Ishikawa (cell line): ENCODE measurements at regions not wholly inside any gene's neighbourhood (a gene's known extent, or its start where the extent isn't known, plus 50 kb on each side); places are given as distances from the start of the nearest gene placed in this dataset.

Source experiments
- CEBPB ChIP-seq: IDR thresholded peaks from 2 replicates; pipeline ENCODE4 v1.6.1; 2012
- CREB1 ChIP-seq: IDR thresholded peaks from 2 replicates; pipeline ENCODE4 v1.6.1; 2012; ENCODE audit warnings: low read depth
- EGR1 ChIP-seq: IDR thresholded peaks from 2 replicates; pipeline ENCODE4 v1.6.1; 2012
- EP300 ChIP-seq: IDR thresholded peaks from 2 replicates; pipeline ENCODE4 v1.6.1; 2012; ENCODE audit warnings: borderline replicate concordance
- FOXM1 ChIP-seq: IDR thresholded peaks from 2 replicates; pipeline ENCODE4 v1.6.1; 2012; ENCODE audit warnings: low read depth, borderline replicate concordance
- NFIC ChIP-seq: IDR thresholded peaks from 2 replicates; pipeline ENCODE4 v1.6.1; 2012
- RAD21 ChIP-seq: IDR thresholded peaks from 2 replicates; pipeline ENCODE4 v1.6.1; 2012; ENCODE audit warnings: low read depth
- TAF1 ChIP-seq: IDR thresholded peaks from 2 replicates; pipeline ENCODE4 v1.6.1; 2012; ENCODE audit warnings: low read depth, mild to moderate bottlenecking
- TCF12 ChIP-seq: IDR thresholded peaks from 2 replicates; pipeline ENCODE4 v1.6.1; 2012; ENCODE audit warnings: low read depth
- TEAD4 ChIP-seq: IDR thresholded peaks from 2 replicates; pipeline ENCODE4 v1.6.1; 2012
- USF1 ChIP-seq: IDR thresholded peaks from 2 replicates; pipeline ENCODE4 v1.6.1; 2012
- YY1 ChIP-seq: IDR thresholded peaks from 2 replicates; pipeline ENCODE4 v1.6.1; 2012; ENCODE audit warnings: low read depth
- ZBTB7A ChIP-seq: IDR thresholded peaks from 2 replicates; pipeline ENCODE4 v1.6.1; 2012; ENCODE audit warnings: low read depth
- TF ChIP-seq, protein P1 (sequence below): IDR thresholded peaks from 2 replicates; pipeline ENCODE4 v1.6.1; 2012; ENCODE audit warnings: low read depth, mild to moderate bottlenecking
- TF ChIP-seq, protein P2 (sequence below): IDR thresholded peaks from 2 replicates; pipeline ENCODE4 v1.6.1; 2012

- TF ChIP-seq USF1 (no peak), TAF1 (peak; percentile 60; the same call in 1 of the 2 replicates), FOXM1 (peak; percentile 35; the same call in 1 of the 2 replicates), CEBPB (no peak), YY1 (no peak), CREB1 (no peak), NFIC (peak; percentile 2; the same call in 1 of the 2 replicates), EP300 (peak; percentile 68), RAD21 (peak; percentile 95), TEAD4 (no peak), TCF12 (peak; percentile 70), EGR1 (no peak), ZBTB7A (0 out of 2 replicates have a peak, but pooled peaks have one; percentile 91)
- TF ChIP-seq, protein P1, sequence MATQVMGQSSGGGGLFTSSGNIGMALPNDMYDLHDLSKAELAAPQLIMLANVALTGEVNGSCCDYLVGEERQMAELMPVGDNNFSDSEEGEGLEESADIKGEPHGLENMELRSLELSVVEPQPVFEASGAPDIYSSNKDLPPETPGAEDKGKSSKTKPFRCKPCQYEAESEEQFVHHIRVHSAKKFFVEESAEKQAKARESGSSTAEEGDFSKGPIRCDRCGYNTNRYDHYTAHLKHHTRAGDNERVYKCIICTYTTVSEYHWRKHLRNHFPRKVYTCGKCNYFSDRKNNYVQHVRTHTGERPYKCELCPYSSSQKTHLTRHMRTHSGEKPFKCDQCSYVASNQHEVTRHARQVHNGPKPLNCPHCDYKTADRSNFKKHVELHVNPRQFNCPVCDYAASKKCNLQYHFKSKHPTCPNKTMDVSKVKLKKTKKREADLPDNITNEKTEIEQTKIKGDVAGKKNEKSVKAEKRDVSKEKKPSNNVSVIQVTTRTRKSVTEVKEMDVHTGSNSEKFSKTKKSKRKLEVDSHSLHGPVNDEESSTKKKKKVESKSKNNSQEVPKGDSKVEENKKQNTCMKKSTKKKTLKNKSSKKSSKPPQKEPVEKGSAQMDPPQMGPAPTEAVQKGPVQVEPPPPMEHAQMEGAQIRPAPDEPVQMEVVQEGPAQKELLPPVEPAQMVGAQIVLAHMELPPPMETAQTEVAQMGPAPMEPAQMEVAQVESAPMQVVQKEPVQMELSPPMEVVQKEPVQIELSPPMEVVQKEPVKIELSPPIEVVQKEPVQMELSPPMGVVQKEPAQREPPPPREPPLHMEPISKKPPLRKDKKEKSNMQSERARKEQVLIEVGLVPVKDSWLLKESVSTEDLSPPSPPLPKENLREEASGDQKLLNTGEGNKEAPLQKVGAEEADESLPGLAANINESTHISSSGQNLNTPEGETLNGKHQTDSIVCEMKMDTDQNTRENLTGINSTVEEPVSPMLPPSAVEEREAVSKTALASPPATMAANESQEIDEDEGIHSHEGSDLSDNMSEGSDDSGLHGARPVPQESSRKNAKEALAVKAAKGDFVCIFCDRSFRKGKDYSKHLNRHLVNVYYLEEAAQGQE: no peak
- TF ChIP-seq, protein P2, sequence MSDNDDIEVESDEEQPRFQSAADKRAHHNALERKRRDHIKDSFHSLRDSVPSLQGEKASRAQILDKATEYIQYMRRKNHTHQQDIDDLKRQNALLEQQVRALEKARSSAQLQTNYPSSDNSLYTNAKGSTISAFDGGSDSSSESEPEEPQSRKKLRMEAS: peak; percentile 92
Observed at GRCh38 chr11:15650105-15650938, 535.6 kb downstream of the INSC start.

DNA sequence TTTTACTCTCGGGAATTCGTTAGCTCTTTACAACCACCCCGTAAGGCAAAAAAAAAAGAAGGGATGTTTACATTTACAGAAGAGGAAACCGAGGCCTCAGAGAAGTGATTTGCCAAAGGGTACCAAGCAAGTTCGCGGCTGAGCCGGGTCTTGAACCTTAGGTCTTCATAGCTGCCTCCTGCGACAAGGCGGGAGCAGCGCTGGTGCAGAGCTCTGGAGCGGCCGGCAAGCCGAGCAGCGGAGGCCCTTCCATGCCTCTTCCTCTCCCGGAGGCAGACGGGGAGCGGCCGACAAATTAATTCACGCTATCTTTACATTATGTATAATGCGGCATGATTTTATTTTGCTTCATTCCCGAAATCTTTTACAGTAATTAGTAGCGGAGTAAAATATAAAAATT is 536.3 kb downstream of the INSC start:
- TF ChIP-seq NFIC: no peak
- TF ChIP-seq CREB1: no peak
- TF ChIP-seq, protein P2: no peak
- TF ChIP-seq EP300: no peak
- TF ChIP-seq ZBTB7A: no peak
- TF ChIP-seq TEAD4: no peak
- no peak for TF ChIP-seq CEBPB
- no peak for TF ChIP-seq TAF1

GRCh38 chr11:15651816-15652215 is 537.1 kb downstream of the INSC start:
- no peak for TF ChIP-seq EP300

DNA sequence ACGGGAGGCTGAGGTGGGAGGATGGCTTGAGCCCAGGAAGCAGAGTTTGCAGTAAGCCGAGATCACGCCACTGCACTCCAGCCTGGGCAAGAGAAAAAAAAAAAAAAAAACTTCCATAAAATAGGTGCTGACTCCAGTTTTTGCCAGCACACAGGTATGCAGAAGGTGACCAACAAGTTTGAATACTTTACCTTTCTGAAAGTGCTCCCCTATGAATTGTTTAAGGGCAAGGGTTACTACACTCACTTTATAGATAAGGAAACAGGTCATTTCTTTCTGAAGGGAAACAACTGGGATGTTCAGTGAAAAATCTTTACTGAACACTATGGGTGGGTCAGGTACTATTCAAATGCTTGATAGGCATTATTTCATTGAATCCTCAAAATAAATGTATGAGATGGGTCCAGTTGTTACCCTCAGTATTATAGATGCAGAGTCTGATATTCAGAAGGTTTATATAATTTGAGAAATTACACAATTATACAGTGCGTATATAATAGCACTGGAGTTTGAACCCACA is 538.5 kb downstream of the INSC start:
- TF ChIP-seq EP300 (no peak), TEAD4 (no peak), CREB1 (no peak), ZBTB7A (no peak), FOXM1 (no peak), CEBPB (no peak), TAF1 (no peak), RAD21 (no peak), NFIC (no peak)
- TF ChIP-seq, protein P2: no peak

DNA sequence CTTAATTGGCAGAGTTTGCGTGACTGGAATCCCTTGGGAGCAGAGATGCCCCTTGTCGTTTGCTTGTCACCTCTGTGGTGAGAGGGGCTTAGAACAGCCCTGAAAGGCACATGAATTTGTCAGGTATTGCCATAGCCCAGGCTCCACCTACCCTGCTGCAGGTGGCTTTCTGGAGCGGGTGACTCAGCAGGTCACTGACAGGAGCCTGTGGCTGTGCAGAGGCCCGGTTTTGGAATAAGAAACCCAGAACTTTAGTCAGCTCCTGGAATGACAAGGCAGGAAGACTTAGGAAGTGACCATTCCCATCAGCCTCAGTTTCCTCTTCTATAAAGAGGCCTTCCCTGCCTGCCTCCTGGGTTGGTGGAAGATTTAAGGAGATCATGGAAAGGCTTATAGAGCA is 539.7 kb downstream of the INSC start:
- no peak for TF ChIP-seq CEBPB
- no peak for TF ChIP-seq EGR1
- TF ChIP-seq YY1: no peak
- TF ChIP-seq TAF1: no peak
- TF ChIP-seq CREB1: no peak
- TF ChIP-seq TEAD4: no peak
- TF ChIP-seq NFIC: no peak
- TF ChIP-seq TCF12: peak; percentile 45; the same call in 1 of the 2 replicates

GRCh38 chr11:15655552-15655951 is 540.8 kb downstream of the INSC start:
- TF ChIP-seq EP300: peak; percentile 33; the same call in 1 of the 2 replicates
- TF ChIP-seq CEBPB: peak; percentile 14; the same call in 1 of the 2 replicates
- 0 out of 2 replicates have a peak, but pooled peaks have one; percentile 25 for TF ChIP-seq TCF12
- no peak for TF ChIP-seq EGR1
- TF ChIP-seq FOXM1: no peak

- TF ChIP-seq, protein P1: no peak
- peak; percentile 67; the same call in 1 of the 2 replicates for TF ChIP-seq FOXM1
- peak; percentile 56 for TF ChIP-seq TEAD4
- TF ChIP-seq EP300: peak; percentile 71; the same call in 1 of the 2 replicates
- TF ChIP-seq CEBPB: no peak
- no peak for TF ChIP-seq RAD21
- TF ChIP-seq, protein P2: no peak
- TF ChIP-seq NFIC: peak; percentile 18; the same call in 1 of the 2 replicates
Observed at GRCh38 chr11:15657264-15657663, 542.5 kb downstream of the INSC start.
